ENCODE measurements at regions not wholly inside any gene's neighbourhood (a gene's known extent, or its start where the extent isn't known, plus 50 kb on each side); places are given as distances from the start of the nearest gene placed in this dataset.

DNA sequence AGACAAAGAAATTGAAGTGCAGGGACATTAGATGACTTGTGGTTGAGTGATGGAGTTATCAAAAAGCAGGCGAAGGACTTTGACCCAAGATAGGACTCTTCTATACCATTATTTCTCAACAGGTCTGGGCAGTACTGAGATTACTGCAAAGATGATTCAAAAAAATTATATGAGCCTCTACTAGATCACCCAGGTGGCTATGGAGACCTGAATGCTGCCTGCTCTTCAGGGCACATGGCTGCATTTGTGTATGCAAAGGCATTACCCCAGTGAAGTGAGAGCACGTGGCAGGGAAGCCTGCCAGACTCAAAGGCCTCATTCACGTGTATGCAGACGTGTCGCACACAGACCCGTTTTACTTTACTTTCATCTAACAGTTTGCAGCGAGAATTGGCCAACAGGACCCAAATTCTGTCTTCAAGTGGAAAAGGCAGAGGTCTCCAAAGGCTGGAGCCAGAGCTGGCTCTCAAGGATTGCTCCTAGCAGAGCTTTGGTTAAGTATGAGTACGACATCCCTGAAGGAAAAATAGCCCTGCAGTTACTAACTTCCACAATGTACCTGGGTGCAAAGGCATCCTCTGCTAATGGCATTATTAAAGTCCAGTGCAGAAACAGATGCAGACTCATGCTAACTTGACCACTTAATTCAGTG, 113.8 kb upstream of the ARMC2 start:
- TF ChIP-seq, protein P1, sequence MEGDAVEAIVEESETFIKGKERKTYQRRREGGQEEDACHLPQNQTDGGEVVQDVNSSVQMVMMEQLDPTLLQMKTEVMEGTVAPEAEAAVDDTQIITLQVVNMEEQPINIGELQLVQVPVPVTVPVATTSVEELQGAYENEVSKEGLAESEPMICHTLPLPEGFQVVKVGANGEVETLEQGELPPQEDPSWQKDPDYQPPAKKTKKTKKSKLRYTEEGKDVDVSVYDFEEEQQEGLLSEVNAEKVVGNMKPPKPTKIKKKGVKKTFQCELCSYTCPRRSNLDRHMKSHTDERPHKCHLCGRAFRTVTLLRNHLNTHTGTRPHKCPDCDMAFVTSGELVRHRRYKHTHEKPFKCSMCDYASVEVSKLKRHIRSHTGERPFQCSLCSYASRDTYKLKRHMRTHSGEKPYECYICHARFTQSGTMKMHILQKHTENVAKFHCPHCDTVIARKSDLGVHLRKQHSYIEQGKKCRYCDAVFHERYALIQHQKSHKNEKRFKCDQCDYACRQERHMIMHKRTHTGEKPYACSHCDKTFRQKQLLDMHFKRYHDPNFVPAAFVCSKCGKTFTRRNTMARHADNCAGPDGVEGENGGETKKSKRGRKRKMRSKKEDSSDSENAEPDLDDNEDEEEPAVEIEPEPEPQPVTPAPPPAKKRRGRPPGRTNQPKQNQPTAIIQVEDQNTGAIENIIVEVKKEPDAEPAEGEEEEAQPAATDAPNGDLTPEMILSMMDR (IDR thresholded peaks at IDR 0.05; ENCODE audit: low read depth, low read length) = no peak
- Histone ChIP-seq H3K27me3 (peaks cover 16% of the 10 kb centered on the region), H3K36me3 (no peaks in the 10 kb centered on the region), H3K9me3 (ENCODE audit: low read depth) (no peaks in the 10 kb centered on the region), H3K4me3 (no peak overlapping the region), H3K27ac (no peak overlapping the region), H3K4me1 (ENCODE audit: low read depth) (no peaks in the 10 kb centered on the region)
- no peak for DNase-seq (ENCODE audit: low read depth in 1 of 2, low spot score in 1 of 2)

DNA sequence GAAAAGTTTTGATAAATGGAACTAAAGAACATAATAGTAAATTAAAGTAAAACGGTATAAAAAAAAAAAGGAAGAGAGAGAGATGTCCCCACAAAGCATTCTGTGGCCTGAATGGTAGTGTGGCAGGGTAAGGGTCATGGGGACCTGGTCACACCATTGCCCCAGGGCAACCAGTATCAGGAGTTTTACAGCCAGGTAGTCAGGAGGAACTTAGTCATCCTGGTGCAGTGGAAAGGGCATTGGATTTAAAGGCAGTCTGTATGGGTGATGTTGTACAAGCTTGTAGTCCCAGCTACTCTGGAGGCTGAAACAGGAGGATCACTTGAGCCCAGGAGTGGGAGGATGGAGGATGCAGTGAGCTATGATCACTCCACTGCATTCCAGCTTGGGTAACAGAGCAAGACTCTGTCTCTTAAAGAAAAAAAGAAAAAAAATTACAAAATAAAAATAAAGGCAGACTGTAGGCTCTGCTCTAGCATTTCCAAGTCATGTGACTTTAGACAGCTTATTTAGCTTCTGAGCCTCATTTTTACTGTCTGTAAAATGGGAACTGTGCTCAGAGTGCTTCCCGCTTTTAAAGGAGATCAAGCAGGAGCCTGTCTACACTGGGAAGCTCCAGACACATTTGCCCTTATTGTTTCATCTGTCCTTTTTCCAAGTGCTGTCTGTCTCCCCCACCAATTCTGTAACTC, 112.8 kb upstream of the ARMC2 start:
- Histone ChIP-seq H3K4me3 (no peak overlapping the region), H3K4me1 (ENCODE audit: low read depth) (no peaks in the 10 kb centered on the region), H3K36me3 (no peaks in the 10 kb centered on the region), H3K27me3 (peaks cover 16% of the 10 kb centered on the region), H3K27ac (no peak overlapping the region), H3K9me3 (ENCODE audit: low read depth) (no peaks in the 10 kb centered on the region)
- TF ChIP-seq, protein P1 (IDR thresholded peaks at IDR 0.05; ENCODE audit: low read depth, low read length) = no peak
- no peak for DNase-seq (ENCODE audit: low read depth in 1 of 2, low spot score in 1 of 2)

DNA sequence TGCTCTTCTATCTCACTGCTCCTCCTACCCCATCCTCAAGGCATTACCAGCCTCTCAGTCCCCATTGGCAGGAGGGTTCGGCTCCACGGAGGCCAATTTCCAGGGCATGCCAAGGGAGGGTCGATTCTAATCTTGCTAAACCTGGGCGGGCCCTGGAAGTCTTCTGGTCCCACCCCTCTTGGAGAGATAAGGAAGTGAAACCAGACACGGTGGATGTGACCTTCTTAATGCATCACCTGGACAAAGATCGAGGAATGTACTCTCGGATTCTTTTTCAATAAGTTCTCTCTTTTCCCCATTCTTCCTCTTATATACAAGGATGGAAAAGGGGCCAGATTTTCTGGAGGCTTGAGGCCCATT, 112.2 kb upstream of the ARMC2 start:
- Histone ChIP-seq H3K27me3 (peaks cover 12% of the 10 kb centered on the region), H3K27ac (no peak overlapping the region), H3K4me1 (ENCODE audit: low read depth) (no peaks in the 10 kb centered on the region), H3K9me3 (ENCODE audit: low read depth) (no peaks in the 10 kb centered on the region), H3K36me3 (no peaks in the 10 kb centered on the region), H3K4me3 (no peak overlapping the region)
- no peak for DNase-seq (ENCODE audit: low read depth in 1 of 2, low spot score in 1 of 2)
- TF ChIP-seq, protein P1 (IDR thresholded peaks at IDR 0.05; ENCODE audit: low read depth, low read length) = no peak

DNA sequence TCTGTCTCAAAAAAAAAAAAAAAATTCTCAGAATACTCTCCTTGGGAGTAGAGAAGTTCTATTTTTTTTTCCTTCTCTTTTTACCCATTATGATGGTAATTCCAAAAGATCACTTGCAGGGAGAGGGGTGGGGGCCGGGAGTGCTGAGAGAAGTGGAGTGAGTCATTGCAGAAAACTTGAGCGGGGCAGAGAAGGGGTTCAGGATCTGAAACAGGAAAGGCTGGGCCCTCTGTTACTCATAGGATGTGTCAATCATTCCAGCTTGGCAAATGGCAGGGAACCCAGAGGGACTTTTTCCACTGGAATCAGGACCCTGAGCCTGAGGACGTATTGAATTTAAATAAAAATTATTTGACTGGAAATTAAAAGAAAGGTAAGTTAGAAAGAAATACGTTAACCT, 111.4 kb upstream of the ARMC2 start:
- TF ChIP-seq, protein P1 (IDR thresholded peaks at IDR 0.05; ENCODE audit: low read depth, low read length) = no peak
- Histone ChIP-seq H3K9me3 (ENCODE audit: low read depth) (no peaks in the 10 kb centered on the region), H3K4me3 (no peak overlapping the region), H3K36me3 (no peaks in the 10 kb centered on the region), H3K27me3 (peaks cover 9% of the 10 kb centered on the region), H3K27ac (no peak overlapping the region), H3K4me1 (ENCODE audit: low read depth) (peaks cover 4% of the 10 kb centered on the region)
- DNase-seq (ENCODE audit: low read depth in 1 of 2, low spot score in 1 of 2) = peak in 1 of 2 donors; percentile 83

DNA sequence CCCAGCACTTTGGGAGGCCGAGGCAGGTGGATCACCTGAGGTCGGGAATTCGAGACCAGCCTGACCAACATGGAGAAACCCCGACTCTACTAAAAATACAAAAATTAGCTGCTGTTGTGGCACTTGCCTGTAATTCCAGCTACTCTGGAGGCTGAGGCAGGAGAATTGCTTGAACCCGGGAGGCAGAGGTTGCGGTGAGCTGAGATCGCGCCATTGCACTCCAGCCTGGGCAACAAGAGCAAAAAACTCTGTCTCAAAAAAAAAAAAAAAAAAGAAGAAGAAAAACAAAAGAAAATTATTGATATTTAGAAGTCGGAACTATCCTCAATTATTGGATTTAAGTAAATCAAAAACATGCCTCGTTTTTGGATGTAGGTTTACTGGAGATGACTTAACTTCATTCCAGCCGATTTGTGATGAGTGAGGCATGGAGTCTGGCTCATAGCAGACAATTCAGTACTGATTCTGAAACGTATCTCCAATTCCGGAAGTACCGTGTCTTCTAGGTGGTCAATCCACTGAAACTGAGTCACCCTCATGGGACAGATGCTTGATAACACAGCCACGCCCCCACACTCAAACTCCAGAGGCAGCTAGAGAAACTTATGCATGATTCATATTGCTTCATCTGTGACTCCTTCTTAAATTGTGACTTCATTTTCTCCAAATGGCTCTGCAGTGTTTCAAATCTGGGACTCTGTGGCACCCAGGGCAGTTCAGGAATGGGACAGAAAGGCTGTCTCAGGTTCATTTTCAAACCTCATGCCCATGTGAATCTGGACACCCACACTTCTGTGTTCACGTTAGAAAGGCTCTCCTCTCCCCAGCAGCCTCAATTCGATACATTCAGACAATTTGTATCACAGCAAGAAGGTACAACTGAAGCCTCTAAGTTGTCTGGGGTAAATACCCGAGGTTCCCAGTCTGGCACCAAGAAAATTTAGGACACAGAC, 110.4 kb upstream of the ARMC2 start:
- DNase-seq (ENCODE audit: low read depth in 1 of 2, low spot score in 1 of 2) = peak in 1 of 2 donors; percentile 89
- TF ChIP-seq, protein P1 (IDR thresholded peaks at IDR 0.05; ENCODE audit: low read depth, low read length) = no peak
- Histone ChIP-seq H3K36me3 (no peaks in the 10 kb centered on the region), H3K4me3 (no peak overlapping the region), H3K27ac (no peak overlapping the region), H3K4me1 (ENCODE audit: low read depth) (peaks cover 4% of the 10 kb centered on the region), H3K9me3 (ENCODE audit: low read depth) (no peaks in the 10 kb centered on the region), H3K27me3 (peaks cover 8% of the 10 kb centered on the region)

All from cardiac muscle cell (in vitro differentiated cells and primary cell).